ENCODE measurements at regions not wholly inside any gene's neighbourhood (a gene's known extent, or its start where the extent isn't known, plus 50 kb on each side); places are given as distances from the start of the nearest gene placed in this dataset.

- TF ChIP-seq POLR2A (IDR thresholded peaks at IDR 0.05), result no peak
- no peak for TF ChIP-seq CTCF (IDR thresholded peaks at IDR 0.05)
Measured at GRCh38 chr21:22582026-22582425, 1583.8 kb downstream of the NCAM2 start.

All from uterus (tissue), 2 donors.